Left renal pelvis (tissue), 4 donors: ENCODE measurements at regions not wholly inside any gene's neighbourhood (a gene's known extent, or its start where the extent isn't known, plus 50 kb on each side); places are given as distances from the start of the nearest gene placed in this dataset.

Experiments
- DNase-seq, 4 donors: peaks; one replicate each; pipeline ENCODE4 v3.0.0-alpha.2; 2013; ENCODE audit warnings: low read depth in 4 of 4, low spot score in 3 of 4

- no peak for DNase-seq
These were observed 666.0 kb downstream of the DSC3 start for GRCh38 chr18:30376515-30376914.

- no peak for DNase-seq
These were observed 680.5 kb downstream of the DSC3 start for GRCh38 chr18:30361864-30362540.

- no peak for DNase-seq
These were observed 683.0 kb downstream of the DSC3 start for GRCh38 chr18:30359521-30359920.

- DNase-seq, result no peak
These were observed 684.0 kb downstream of the DSC3 start for GRCh38 chr18:30358555-30358954.

GRCh38 chr18:30352551-30353168, 689.9 kb downstream of the DSC3 start:
- DNase-seq, result no peak

- no peak for DNase-seq
These were observed 692.3 kb downstream of the DSC3 start for GRCh38 chr18:30350263-30350662.

GRCh38 chr18:30343090-30343489, 699.5 kb downstream of the DSC3 start:
- no peak for DNase-seq

- no peak for DNase-seq
These were observed 699.9 kb downstream of the DSC3 start for GRCh38 chr18:30342675-30343074.

GRCh38 chr18:30334781-30335180, 707.8 kb downstream of the DSC3 start:
- DNase-seq, result no peak

GRCh38 chr18:30333310-30333709, 709.2 kb downstream of the DSC3 start:
- no peak for DNase-seq

GRCh38 chr18:30328839-30329238, 713.7 kb downstream of the DSC3 start:
- DNase-seq, result no peak

GRCh38 chr18:30302181-30302580, 740.4 kb downstream of the DSC3 start:
- no peak for DNase-seq

- DNase-seq, result no peak
These were observed 743.8 kb downstream of the DSC3 start for GRCh38 chr18:30298769-30299168.

GRCh38 chr18:30288662-30289414, 753.7 kb downstream of the DSC3 start:
- DNase-seq, result no peak

- peak; percentile 35 to 60 (median 52) for DNase-seq
These were observed 761.6 kb downstream of the DSC3 start for GRCh38 chr18:30280861-30281470.

- no peak for DNase-seq
These were observed 762.4 kb downstream of the DSC3 start for GRCh38 chr18:30280186-30280585.

- DNase-seq, result no peak
These were observed 764.9 kb downstream of the DSC3 start for GRCh38 chr18:30277676-30278075.

- DNase-seq, result no peak
These were observed 770.8 kb downstream of the DSC3 start for GRCh38 chr18:30271716-30272115.

- DNase-seq, result no peak
These were observed 777.4 kb downstream of the DSC3 start for GRCh38 chr18:30265190-30265589.

- no peak for DNase-seq
These were observed 788.2 kb downstream of the DSC3 start for GRCh38 chr18:30254331-30254730.

GRCh38 chr18:30248056-30248455, 794.5 kb downstream of the DSC3 start:
- no peak for DNase-seq
